GM23248 (cell line): ENCODE measurements at regions not wholly inside any gene's neighbourhood (a gene's known extent, or its start where the extent isn't known, plus 50 kb on each side); places are given as distances from the start of the nearest gene placed in this dataset.

Source experiments
- EZH2 ChIP-seq: fragments of 200-600 bp; sonication (generic); IDR thresholded peaks from 2 replicates; pipeline ENCODE4 v1.6.1; 2018; ENCODE audit warnings: antibody characterized with exemption, mild to moderate bottlenecking; ENCODE audit not compliant: insufficient read depth, poor library complexity, severe bottlenecking
- EZH2phosphoT487 ChIP-seq: fragments of 200-600 bp; sonication (generic); IDR thresholded peaks from 2 replicates; pipeline ENCODE4 v1.6.1; 2018; ENCODE audit warnings: antibody characterized with exemption, moderate library complexity, mild to moderate bottlenecking, low read depth; ENCODE audit not compliant: insufficient read depth

DNA sequence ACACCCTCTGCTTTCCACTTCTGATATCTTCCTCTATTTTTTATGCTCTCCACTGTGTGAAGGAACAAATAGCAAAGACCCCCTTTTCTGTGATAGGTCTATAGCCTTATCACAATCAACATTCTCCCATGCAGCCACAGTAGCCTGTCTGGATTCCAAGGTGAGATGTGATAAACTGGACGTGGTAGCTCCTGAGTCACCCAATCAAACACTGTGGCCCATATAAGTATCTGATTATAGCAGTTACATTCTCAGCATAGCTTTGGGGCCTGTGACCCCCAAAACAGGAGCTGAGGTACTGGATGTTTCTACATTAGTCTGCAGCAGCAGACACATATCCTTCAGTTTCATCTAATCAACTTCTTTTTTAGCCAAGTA lies 172.7 kb upstream of the IGFBP7 start:
- TF ChIP-seq EZH2 (no peak), EZH2phosphoT487 (no peak)
